ENCODE measurements at regions not wholly inside any gene's neighbourhood (a gene's known extent, or its start where the extent isn't known, plus 50 kb on each side); places are given as distances from the start of the nearest gene placed in this dataset.
"Not testable (repeated sequence)": the region's sequence is repeated elsewhere in the genome, so short reads cannot be mapped to it uniquely, and the experiment has no call there.

- DNase-seq, result no peak
Measured at GRCh38 chr4:81617545-81617944, 145.8 kb upstream of the RASGEF1B start.

DNA sequence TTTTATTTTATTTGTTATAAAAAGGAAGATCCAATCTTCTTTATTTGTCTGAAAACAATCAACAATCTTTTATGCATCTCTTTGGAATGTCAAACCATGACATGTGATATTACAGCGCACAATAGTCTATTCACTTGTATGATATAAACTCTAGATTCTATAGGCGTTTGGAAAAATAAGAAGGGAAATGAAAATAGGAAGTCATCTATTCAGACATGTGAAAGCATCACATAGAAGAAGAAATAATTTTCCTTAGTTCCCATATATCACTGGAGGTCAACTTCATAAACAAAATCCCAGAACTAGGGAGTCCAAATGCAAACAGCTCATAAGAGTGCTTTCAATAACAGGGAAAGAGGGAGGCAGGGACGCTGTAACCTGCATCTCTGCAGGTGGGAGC is 139.5 kb upstream of the RASGEF1B start:
- DNase-seq, result no peak

DNA sequence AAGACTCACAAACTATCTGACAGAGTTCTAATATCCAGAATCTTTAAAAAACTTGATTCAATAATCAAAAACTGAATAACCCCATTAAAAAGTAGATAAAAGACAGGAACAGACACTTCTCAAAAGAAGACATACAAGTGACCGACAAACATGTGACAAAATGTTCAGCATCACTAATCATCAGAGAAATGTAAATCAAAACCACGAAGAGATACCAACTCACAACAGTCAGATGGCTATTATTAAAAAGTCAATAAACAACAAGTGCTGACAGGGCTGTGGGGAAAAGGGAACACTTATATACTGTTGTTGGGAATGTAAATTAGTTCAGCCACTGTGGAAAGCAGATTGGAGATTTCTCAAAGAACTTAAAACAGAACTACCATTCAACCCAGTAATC is 138.1 kb upstream of the RASGEF1B start:
- no peak for DNase-seq

- DNase-seq, result no peak
Measured at GRCh38 chr4:81607950-81608349, 136.2 kb upstream of the RASGEF1B start.

GRCh38 chr4:81606801-81607501 is 135.2 kb upstream of the RASGEF1B start:
- DNase-seq, result no peak

GRCh38 chr4:81606166-81606565 is 134.5 kb upstream of the RASGEF1B start:
- DNase-seq, result no peak

GRCh38 chr4:81605271-81605670 is 133.6 kb upstream of the RASGEF1B start:
- no peak for DNase-seq

- DNase-seq, result no peak
Measured at GRCh38 chr4:81604683-81605218, 133.0 kb upstream of the RASGEF1B start.

DNA sequence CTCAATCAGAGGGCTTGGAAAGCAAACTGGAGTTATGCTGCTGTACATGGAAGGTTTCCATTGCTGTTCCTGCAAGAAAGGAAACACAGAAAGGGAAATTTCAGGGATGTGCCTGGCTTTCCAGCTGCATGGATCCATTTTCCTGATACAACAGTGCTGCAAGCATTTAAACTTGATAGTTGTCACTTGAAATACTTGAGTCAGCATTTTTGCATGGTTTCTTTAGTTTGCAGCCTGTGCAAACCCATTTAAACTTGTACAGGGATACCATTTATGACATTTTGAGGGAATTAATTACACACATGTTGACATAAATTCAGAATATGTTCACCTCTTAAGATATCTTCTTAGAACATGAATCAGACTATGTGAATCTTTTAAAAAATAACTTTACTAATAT is 131.1 kb upstream of the RASGEF1B start:
- DNase-seq, result no peak

DNA sequence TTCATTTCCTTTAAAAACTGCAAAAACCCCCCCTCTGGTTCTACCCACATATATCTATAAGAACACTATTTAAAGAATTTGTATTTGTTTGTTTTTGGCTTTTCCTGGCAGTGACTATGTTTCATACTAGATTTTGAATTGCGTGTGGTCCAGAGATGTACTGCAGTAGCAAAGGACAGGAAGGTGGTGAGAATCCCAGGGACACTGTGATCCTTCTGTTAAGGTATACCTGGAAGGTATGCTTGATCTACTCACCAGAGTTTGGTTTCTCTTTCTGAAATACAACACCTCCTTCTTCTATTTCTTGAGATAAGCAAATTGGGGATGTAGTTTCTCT is 129.6 kb upstream of the RASGEF1B start:
- no peak for DNase-seq

- no peak for DNase-seq
Measured at GRCh38 chr4:81600520-81601357, 129.0 kb upstream of the RASGEF1B start.

GRCh38 chr4:81599742-81600380 is 128.2 kb upstream of the RASGEF1B start:
- DNase-seq, result no peak

- no peak for DNase-seq
Measured at GRCh38 chr4:81595798-81596610, 124.3 kb upstream of the RASGEF1B start.

- DNase-seq, result no peak
Measured at GRCh38 chr4:81595287-81595686, 123.6 kb upstream of the RASGEF1B start.

DNA sequence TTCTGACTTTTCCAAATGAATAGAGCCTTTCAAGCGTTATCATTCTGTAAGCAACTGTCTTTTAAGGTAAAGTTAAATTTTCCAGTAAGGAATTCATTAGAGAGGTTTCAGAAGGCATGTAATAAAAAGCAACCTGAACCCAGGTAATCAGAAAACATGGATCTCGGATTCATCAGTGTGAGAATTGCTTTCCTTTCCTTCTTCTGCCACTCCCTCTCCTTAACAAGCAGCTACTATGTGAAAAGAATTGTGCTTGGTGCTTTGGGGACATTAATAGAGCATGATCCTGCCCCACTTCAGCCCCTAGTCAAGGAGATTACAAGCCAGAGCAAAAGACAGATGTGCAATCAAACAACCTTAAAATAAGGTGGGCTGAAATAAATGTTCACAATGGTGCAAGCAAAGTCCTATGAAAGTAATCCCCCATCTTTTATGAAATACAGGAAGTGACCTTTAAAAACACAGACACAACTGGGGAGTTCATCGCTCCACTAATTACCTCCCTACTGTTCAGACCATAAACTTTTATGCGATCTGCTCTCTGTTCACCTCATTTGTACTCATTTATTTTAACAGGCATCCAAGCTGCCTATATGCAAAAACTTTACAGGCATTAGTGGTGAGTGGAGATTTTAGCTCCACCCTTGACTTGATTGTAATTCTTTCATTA is 122.9 kb upstream of the RASGEF1B start:
- DNase-seq, result no peak

DNA sequence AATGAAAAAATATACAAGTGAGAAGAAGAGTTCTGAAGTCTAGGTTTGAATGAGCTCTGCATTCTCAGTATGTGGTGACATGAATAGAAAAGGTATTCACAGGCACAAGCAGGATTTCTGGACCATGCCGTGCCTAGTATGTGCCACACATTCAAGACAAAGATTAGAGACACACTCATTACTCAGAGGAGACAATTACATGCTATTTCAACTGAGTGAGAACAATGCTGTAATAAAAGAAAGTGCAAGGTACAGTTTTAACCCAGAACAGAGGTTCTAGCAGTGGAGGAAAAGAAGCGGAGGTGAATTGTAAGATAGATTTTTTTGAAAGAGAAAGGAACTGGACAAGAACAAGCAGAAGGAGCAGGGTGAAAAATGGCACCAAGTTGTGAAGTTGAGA is 121.0 kb upstream of the RASGEF1B start:
- no peak for DNase-seq

DNA sequence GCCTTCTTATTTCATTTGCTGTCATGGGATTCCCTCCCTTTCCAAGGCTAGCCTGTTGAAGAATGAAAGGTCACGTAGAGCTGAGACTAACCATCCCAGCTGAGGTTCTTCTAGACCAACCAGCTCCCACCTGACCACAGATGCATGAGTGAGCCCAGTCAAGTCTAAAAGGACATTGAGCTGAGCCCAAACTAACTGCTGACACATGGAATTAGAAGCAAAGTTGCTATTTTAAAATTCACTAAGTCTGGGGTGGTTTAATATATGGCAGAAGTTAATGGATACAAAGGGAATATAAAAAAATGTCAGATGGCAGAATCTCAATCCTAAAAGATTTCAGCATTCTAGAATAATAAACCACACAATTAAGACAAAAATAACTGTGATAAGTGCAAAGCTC is 118.9 kb upstream of the RASGEF1B start:
- DNase-seq, result no peak

- DNase-seq, result no peak
Measured at GRCh38 chr4:81589262-81589661, 117.6 kb upstream of the RASGEF1B start.

DNA sequence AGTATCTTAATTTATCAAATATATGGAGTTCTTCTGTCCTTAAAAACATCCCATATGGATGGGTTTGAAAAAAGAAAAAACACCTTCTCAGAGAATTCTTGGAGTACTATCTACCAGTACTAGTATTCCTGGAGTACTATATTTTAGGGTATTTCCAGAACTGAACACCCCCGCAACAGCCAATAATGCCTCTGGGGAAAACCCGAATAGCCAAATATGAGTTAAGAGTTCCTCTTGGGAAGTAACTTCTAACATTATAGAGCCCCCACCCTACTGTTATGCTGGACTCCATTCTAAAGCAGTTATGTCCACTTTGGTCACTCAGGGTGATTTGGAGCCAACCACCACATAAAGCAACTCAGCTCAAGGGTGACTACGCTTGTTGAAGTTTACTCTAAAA is 115.0 kb upstream of the RASGEF1B start:
- no peak for DNase-seq

- DNase-seq, result not testable (repeated sequence)
Measured at GRCh38 chr4:81580994-81581374, 109.3 kb upstream of the RASGEF1B start.

GRCh38 chr4:81580346-81580993 is 108.8 kb upstream of the RASGEF1B start:
- no peak for DNase-seq

DNA sequence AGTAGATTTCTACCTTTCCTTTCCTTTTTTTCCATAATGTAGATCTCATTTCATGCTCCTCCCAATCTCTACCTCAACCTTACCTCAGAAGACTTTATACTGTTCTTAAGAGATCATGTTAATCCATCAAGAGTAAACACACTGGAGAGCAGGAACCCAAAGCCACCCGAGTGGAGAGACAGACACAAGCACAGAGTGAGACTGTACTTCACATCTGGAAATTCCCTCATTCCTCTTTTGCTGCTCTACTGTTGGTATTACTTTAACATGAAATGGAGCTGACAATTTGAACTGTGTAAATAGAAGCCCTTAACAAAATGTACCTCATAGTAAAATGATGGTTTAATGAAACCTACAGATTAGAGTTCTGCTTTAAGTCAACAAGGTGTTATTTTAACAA is 105.7 kb upstream of the RASGEF1B start:
- no peak for DNase-seq
